Middle frontal gyrus (tissue), 1 donor: ENCODE measurements at regions not wholly inside any gene's neighbourhood (a gene's known extent, or its start where the extent isn't known, plus 50 kb on each side); places are given as distances from the start of the nearest gene placed in this dataset.

Experiments
- DNase-seq: peaks from one replicate; pipeline ENCODE4 v3.0.0-alpha.2; 2015; ENCODE audit warnings: low spot score; ENCODE audit errors: extremely low spot score

- no peak for DNase-seq
Observed at GRCh38 chr1:218673170-218673569, 328.0 kb downstream of the TGFB2 start.

DNA sequence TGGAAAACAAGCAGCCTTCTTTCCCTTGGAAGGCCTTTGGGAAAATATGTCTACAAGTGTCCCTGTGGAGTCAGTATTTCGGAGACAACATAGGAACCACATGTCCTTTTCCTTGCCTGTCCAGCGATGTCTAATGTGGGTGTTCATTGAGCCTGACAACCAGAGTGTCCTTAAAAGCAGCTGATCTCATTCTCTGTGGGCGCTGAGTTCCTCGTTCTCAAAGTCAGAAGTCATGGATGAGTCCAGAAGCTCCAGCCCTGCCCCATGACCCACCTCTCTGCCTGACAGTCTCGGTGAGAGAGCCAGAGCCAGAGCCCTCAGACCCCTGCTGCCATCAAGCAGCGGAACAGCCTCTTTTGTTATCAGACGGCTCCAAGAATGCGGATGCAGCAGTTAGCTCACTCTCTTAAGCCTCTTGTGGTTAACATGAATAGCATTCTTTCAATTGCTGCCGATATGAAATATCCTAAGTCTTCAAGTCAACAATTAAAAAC is 329.2 kb downstream of the TGFB2 start:
- DNase-seq, result no peak

DNA sequence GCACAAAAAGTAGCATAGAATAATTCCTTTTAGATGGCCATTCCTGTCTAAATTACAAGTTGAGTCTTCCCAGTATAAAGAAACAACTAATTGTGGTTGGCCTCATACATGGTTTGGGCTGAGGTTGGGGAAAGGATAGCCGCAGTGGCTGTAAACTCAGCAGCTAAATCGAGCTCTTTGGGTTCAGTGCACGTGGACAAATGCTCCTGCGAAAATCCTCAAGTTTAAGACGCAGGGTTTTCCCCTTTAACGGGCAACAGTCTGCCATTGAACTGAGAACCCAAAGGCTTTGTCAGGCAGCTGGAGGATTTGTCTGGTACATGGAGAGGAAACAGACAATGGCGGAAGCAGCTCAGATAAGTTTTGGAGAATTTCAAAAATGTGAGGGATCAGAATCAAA is 331.9 kb downstream of the TGFB2 start:
- no peak for DNase-seq

- DNase-seq, result no peak
Observed at GRCh38 chr1:218679391-218679790, 334.3 kb downstream of the TGFB2 start.

- DNase-seq, result no peak
Observed at GRCh38 chr1:218679988-218680748, 335.0 kb downstream of the TGFB2 start.

DNA sequence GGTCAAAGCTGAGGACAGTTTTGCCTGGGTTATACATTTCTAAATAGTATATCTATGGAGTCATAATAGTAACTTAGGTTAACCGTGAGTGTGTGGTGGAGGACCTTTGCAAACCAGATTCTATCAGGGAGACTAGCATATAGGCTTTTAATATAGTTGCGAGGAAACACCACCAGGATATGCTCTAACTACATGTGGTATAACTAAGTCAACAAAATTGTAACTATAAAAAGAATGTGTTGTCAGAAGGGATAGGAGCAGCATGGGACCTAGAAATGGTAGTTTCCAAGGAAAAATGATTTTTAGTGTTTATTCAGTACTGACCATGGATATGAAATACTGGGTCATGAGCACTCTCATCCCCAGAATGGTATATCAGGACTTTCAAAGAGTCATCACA is 338.1 kb downstream of the TGFB2 start:
- DNase-seq, result no peak

DNA sequence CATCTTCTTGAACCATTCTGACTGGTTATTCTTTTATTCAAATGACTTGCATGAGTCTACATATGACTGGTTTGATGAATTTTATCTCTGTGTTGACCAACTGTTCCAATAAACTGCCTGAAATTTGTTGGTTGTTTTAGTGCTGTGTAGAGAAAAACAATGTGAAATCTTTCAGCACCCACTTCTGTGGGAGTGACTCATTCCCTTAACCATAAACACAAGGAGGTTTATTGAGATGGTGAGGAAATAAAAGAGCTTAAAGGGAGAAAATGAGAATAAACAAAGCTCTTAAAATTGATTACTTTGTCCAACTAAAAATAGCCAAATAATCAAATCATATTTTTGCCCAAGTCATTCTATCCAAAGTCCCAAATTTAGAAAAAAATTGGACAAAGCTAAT is 341.1 kb downstream of the TGFB2 start:
- no peak for DNase-seq

GRCh38 chr1:218686761-218687160 is 341.6 kb downstream of the TGFB2 start:
- no peak for DNase-seq

- no peak for DNase-seq
Observed at GRCh38 chr1:218692808-218693207, 347.7 kb downstream of the TGFB2 start.

GRCh38 chr1:218693599-218693998 is 348.5 kb downstream of the TGFB2 start:
- DNase-seq, result no peak

DNA sequence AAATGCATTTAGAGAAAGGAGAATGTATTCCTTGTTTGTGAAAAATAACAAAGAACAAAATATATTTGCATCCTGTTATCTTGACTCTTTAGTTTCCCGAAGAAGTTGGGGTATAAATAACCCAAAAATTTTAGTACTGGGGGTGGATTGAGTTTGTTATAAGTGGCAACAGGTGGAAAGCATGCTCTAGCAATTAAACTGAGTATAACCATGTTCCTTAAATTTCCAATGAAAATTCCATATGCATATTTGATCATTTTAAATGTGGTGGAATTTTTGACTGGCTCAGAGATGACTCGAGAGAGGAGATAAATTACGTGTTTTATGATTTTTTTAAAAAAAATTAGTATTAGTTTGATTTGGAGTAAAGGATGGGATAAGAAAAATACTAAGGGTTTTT is 348.9 kb downstream of the TGFB2 start:
- no peak for DNase-seq

DNA sequence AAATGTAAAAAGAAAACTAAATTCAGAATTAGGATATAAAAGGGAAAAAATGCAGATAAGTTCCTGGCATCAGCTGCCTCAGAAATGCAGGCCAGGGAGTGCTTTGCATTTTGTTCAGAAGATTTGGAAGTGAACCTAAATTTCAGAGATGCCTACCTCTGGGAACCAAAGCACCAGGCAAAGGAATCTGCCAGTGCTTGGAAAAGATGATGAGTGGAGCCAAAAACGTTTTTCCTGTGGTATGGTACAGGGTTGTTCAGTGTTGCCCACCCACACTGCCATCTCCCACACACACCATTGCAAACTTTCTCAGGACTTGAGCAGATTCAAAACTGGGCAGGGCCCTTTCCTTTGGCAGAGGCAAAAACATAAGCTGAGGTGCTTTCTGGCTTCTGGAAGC is 349.5 kb downstream of the TGFB2 start:
- DNase-seq, result peak; percentile 29

DNA sequence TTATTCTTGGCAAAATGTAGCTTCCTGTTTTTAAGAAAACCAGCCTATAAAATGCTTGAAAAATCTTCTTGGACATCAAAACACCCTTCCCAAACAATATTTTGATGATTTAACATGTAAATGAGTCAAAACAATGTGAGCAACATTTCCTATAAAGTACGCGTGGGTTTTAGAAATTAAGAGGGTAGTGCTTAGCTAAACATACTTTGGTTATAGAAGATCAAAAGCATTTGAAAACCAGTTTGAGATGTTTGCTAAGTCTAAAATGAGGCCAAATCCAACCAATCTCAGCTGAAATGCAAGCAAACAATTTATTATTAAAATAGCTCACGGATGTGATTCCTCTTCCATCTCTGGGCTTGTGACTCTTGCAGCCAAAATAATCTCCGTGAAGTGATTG is 350.4 kb downstream of the TGFB2 start:
- DNase-seq, result no peak

DNA sequence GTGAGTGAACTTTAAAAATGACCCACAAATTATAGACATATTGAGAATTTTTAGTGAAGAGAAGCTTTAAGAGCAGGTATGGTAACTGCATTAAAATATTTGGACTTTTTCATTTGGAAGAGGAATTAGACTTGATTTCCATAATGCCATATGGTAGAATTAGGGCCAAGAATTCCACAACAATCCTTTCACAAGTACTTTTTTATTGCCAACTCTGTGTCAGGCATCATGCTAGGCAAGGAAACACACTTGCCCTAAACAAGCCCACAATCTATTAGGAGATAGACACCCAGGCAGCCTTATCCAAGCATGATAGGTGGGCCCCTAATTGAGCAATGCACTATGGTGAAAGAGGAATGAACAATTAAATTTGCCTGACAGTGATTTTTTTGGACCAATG is 353.0 kb downstream of the TGFB2 start:
- DNase-seq, result no peak

- no peak for DNase-seq
Observed at GRCh38 chr1:218699421-218699820, 354.3 kb downstream of the TGFB2 start.

DNA sequence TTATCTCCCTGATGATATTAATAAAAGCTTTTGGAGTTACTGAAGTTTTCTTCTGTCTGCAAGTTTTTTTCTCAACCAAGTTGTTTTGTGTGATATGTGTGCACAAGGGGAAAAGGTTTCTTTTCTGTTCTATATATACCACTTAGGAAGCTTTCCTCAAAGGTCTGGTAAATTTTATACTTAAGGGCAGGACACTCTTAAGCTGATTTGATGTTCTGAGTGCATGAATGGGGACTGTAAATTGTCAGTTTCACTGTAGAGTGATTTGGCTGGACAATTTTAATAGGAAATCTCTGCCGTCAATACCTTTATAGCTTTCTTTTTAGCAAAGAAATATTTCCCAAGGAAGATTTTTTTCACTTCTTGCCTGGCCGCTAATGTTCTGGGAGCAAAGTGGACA is 354.7 kb downstream of the TGFB2 start:
- DNase-seq, result no peak

DNA sequence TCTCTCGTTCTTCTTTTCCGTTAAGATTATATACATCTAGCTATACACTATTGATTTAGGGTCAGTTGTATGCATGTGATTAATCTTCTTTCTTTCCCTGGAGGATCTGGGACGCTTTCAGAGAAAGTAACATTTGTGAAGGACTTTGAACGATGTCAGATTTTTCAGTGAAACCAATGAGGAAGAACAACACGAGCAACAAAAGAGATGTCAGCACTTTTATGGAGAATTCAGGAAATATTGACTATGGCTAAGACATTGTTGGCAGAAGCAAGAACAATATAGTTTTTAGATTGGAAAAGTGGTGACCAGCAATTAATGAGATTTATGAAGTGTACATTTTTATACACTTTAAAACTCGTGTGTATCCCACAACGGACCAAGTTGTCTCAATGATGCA is 355.5 kb downstream of the TGFB2 start:
- DNase-seq, result no peak

DNA sequence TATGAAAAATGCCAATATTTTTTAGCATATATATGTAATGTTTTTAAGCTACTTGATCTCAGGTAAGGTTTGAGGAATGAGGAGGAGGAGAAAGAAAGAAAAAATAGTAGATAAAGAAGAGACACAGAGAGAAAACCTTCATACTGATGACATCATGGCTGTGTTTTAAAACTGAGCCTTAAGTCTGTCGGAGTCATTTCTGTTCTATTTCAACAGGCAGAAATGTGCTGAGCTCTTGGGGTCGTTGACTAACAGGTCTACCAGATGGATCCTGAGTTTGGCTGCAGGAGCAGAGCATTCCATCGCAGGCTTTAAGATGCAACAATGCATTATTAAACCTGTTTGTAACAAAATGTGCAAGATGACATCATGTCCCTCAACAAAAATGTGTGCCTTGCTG is 356.0 kb downstream of the TGFB2 start:
- DNase-seq, result no peak

DNA sequence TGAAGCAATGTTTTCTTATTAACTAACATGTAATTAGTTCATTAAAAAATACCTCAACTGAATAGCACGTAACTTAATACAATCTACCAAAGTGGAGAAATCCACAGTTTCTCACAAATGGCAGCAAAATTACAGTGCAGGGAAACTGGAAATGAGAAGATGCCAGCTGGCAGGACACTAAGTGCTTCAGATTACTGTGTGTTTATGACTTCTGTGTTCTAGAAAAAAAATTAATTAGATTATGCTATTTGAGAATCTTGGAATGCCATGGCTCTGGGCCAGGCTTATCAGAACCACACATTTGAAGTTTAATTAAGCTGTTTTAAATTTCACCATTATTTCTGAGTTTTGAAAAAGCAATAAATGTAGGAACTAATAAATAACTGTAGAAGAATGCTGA is 357.6 kb downstream of the TGFB2 start:
- no peak for DNase-seq

GRCh38 chr1:218703836-218704235 is 358.7 kb downstream of the TGFB2 start:
- DNase-seq, result no peak

DNA sequence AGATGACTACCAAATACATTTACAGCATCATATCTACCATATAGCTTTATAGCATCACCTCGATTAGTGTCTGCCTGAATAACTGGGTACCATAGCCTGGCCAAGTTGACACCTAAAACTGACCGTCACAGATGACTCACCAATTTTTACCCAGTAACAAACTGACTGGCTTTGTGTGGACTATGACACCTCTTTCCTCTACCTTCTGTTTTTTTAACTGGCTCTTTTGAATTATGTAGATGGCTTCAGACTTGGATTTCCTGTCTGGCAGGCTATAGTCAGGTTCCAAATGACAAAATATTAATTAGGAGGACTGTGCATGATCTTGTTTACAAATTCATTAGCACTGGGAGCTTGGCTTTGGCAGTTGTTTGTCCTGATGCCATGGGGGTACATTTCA is 360.3 kb downstream of the TGFB2 start:
- no peak for DNase-seq

DNA sequence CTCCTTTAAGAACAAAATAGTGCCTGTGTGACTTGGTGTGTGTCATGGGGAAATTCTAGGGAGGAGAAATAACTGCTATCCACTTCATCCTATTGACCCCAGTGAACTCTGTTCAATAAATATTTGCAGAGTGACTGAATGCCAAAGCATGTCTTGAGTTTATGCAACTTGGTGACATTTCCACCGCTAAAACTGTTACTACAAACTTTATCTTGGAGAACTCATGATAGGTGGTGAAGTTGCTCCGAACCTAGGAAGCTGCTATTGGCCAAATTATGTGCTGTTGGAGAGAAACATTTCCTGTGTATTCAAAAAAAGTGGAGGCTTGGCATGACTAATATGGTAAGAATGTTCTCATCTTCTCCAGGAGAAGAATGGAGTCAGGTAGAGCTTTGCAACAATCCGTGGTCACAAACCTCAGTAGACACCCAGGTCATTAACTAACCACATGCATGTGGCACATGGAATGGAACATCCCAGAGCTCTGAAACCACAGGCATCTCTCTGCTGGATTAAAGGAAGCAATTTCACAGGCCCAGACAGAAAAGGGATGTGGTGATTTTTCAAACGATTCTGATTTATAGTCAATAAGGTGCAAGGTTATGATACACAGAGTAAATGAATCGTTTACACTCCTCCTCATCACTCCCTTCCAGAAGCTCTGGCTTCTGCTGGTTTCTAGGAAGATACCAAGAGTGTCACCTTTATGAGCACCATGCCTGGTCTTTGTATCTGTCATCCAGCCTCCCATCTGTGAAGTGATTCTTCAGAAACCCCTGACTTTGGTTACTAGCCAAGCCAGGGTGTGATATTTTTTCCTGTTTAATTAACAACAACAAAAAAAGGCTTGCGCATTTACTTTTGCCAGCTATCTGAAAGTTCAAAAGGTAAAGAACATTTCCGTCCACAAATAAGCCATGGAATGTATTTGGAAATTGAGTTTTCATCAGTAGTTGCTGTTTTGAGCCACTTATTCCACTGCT is 361.1 kb downstream of the TGFB2 start:
- DNase-seq, result no peak
